Heart left ventricle (tissue), 16 donors: ENCODE measurements at regions not wholly inside any gene's neighbourhood (a gene's known extent, or its start where the extent isn't known, plus 50 kb on each side); places are given as distances from the start of the nearest gene placed in this dataset.

ENCODE experiments used
- ATAC-seq, 4 donors: fragments of 200-7000 bp; cut with Tn5 transposase; one replicate each; pipeline ENCODE4 v1.9.1; 2020 to 2022; ENCODE audit warnings: moderate library complexity in 4 of 4, mild to moderate bottlenecking in 3 of 4, moderate number of reproducible peaks in 1 of 4
- DNase-seq, 5 donors: peaks; one replicate each; pipeline ENCODE4 v3.0.0-alpha.2; 2020
- H3K27ac ChIP-seq, 12 donors: fragments of 200-600 bp; sonication (generic) in 4 of 12; one replicate each; pipeline versions ENCODE4 v1.5.0 to v1.8.0; 2016 to 2022; ENCODE audit warnings: mild to moderate bottlenecking in 2 of 12
- H3K27me3 ChIP-seq, 9 donors: fragments of 200-600 bp; sonication (generic) in 2 of 9; one replicate each; pipeline versions ENCODE4 v1.5.1 to v1.8.0; 2016 to 2022; ENCODE audit warnings: mild to moderate bottlenecking in 3 of 9
- H3K36me3 ChIP-seq, 9 donors: fragments of 200-600 bp; sonication (generic) in 2 of 9; one replicate each; pipeline versions ENCODE4 v1.5.0 to v1.8.0; 2018 to 2022; ENCODE audit warnings: mild to moderate bottlenecking in 2 of 9
- H3K4me1 ChIP-seq, 12 donors: fragments of 200-600 bp; sonication (generic) in 4 of 12; one replicate each; pipeline versions ENCODE4 v1.5.0 to v1.8.0; 2016 to 2022; ENCODE audit warnings: mild to moderate bottlenecking in 3 of 12
- H3K4me3 ChIP-seq, 12 donors: fragments of 200-600 bp; sonication (generic) in 4 of 12; one replicate each; pipeline versions ENCODE4 v1.5.0 to v1.8.0; 2017 to 2022; ENCODE audit warnings: mild to moderate bottlenecking in 9 of 12, moderate library complexity in 4 of 12
- H3K9me3 ChIP-seq, 12 donors: fragments of 200-600 bp; sonication (generic) in 4 of 12; one replicate each; pipeline versions ENCODE4 v1.5.0 to v1.8.0; 2016 to 2022; ENCODE audit warnings: mild to moderate bottlenecking in 1 of 12
- CTCF ChIP-seq, 12 donors: fragments of 200-600 bp; sonication (generic) in 4 of 12; IDR thresholded peaks; one replicate each; pipeline versions ENCODE4 v1.5.0 to v1.8.0; 2018 to 2022; ENCODE audit warnings: antibody characterized with exemption in 12 of 12, mild to moderate bottlenecking in 5 of 12
- POLR2A ChIP-seq, 2 donors: fragments of 450-650 bp; IDR thresholded peaks; one replicate each; pipeline ENCODE4 v1.6.1; 2017; ENCODE audit warnings: antibody characterized with exemption in 2 of 2, mild to moderate bottlenecking in 2 of 2, moderate library complexity in 2 of 2
- WGBS, 4 donors: extraction: QIAGEN DNeasy Blood & Tissue Kit in 2 of 4; methylation state at CpG; one replicate each; pipeline versions ENCODE4 v1.1.5 to v1.1.7; 2013 to 2018; 5-methylcytosine and 5-hydroxymethylcytosine counted together
- intact Hi-C, 10 donors: fragments of 100-400 bp; cut with DNase I; formaldehyde crosslinking; loops; one replicate each; pipeline versions ENCODE4 v1.11.1 to v1.14.2; 2022
- donor health status: ischemic (EF 13 %, LVEDD 7.1; RV severe dilation, severe dysfunction).
- donor health status: healthy with polysubstance abuse.
- donor health status: DM: no; HTN: yes; CAD: no.
- donor health status: DM: no; HTN: no; CAD: no.
- donor health status: ischemic (EF 25% LVEDD 6.9; RV normal size, moderate dysfunction).
- donor health status: ischemic (EF 25% LVEDD 5.7; RV mildly dilated, moderate dysfunction).
- donor health status: healthy.
- donor health status: DM: yes; HTN: yes; CAD: no.
- donor health status: ischemic (EF 35%, LVEDD 5.7; RV mildly dilated, moderate dysfunction).
- donor health status: nonischemic (EF 11% LVEDD 7.7; RV severe dilation, severe dysfunction).
- donor health status: DM: yes; HTN: yes; CAD: no.
- donor health status: PGD.
- donor health status: ischemic (EF 29% LVEDD 5.4; RV normal size, mild dysfunction).
- donor health status: nonischemic (EF 23%, LVEDD 6.1; RV moderate dilation, normal function).

DNA sequence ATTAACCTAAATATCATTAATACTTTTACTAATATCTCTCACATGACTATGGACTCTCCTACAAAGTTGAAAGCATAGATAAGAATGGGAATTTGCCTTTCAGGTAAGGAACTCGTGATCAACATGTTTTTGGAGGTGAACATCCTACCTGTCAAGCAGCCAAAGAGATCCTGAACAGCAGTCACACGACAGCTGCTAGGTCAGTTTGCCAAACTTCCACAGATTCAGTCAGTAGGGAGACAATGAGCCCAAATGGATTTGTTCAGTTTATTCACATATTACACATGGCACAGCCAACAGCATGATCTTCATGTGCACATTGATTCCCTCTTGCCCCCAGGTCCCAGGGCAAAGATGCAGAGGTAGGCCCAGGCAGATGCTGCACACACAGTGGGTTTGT is 86.1 kb upstream of the LOC128125822 start:
- H3K27me3 ChIP-seq, result no peaks in the 10 kb centered on the region
- no peaks in the 10 kb centered on the region for H3K4me1 ChIP-seq
- no peak overlapping the region for H3K4me3 ChIP-seq
- 65 to 78% (median 76%) methylated on average over 2 of the region's 2 CpGs for WGBS, 4 donors
- no peaks in the 10 kb centered on the region for H3K9me3 ChIP-seq
- ATAC-seq (no peak), DNase-seq (no peak)
- no peak overlapping the region for H3K27ac ChIP-seq
- intact Hi-C loops, result no loop called here
- TF ChIP-seq CTCF (IDR thresholded peaks at IDR 0.05), result no peak
- TF ChIP-seq POLR2A (IDR thresholded peaks at IDR 0.05), result no peak
- no peaks in the 10 kb centered on the region for H3K36me3 ChIP-seq

GRCh38 chr6:63487103-63487813 is 85.0 kb upstream of the LOC128125822 start:
- intact Hi-C loops, result no loop called here
- DNase-seq, result no peak
- Histone ChIP-seq H3K9me3 (no peaks in the 10 kb centered on the region), H3K36me3 (no peaks in the 10 kb centered on the region), H3K27ac (no peak overlapping the region), H3K4me3 (no peak overlapping the region), H3K27me3 (no peaks in the 10 kb centered on the region), H3K4me1 (no peaks in the 10 kb centered on the region)
- WGBS, 4 donors, result 74 to 82% (median 77%) methylated on average over 9 of the region's 9 CpGs
- TF ChIP-seq CTCF (IDR thresholded peaks at IDR 0.05) (no peak), POLR2A (IDR thresholded peaks at IDR 0.05) (no peak)
- ATAC-seq, result no peak

DNA sequence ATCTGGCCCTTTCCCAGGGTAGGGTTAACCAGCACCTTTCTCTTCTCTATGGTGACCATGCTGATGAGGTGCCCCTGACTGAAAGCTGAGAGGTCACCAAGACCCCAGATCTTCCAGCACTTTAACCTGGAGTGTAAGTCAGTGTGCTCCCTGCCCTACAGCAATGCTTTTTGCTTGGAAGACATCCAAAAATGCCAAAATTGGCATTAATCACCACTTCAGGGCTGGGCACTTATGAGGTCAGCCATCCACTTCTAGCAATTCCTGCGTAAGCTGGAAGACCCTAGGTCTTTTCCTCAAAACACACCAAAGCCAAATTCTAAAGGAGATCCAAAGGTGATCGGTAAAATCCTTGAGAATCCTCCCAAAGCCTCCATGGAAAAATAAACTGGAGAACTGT is 81.2 kb upstream of the LOC128125822 start:
- ATAC-seq (no peak), DNase-seq (no peak)
- WGBS, 4 donors, result 82 to 92% (median 90%) methylated on average over 2 of the region's 2 CpGs

DNA sequence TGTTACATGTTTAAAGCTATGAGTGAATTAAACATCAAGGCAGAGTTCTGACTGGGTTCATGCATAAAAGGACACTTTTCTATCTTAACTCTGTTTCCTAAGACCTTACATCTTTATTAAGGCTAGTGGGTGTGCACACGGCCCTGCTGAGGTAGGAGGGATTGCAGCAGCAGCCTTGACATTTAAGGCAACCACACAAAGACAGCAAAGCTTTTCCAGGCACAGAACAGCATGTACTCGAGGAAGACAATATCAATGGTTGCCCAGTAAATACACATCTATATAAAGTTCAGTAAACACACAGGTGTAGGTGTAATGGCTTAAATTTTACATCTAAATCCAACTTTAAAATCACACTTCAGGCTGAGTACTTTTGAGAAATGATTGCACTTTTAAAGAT is 79.8 kb upstream of the LOC128125822 start:
- TF ChIP-seq POLR2A (IDR thresholded peaks at IDR 0.05), result no peak
- no peak for TF ChIP-seq CTCF (IDR thresholded peaks at IDR 0.05)
- Histone ChIP-seq H3K4me1 (no peaks in the 10 kb centered on the region), H3K9me3 (no peaks in the 10 kb centered on the region), H3K36me3 (no peaks in the 10 kb centered on the region), H3K4me3 (no peak overlapping the region), H3K27ac (no peak overlapping the region), H3K27me3 (no peaks in the 10 kb centered on the region)
- DNase-seq, result no peak
- WGBS, 4 donors, result 16 to 40% (median 26%) methylated on average over 2 of the region's 2 CpGs
- ATAC-seq, result peak in 2 of 4 donors; percentile 37 to 62
- intact Hi-C loops, result no loop called here

More for the DNA sequence above, 81.2 kb upstream of the LOC128125822 start:
- Histone ChIP-seq H3K4me1 (no peaks in the 10 kb centered on the region), H3K36me3 (no peaks in the 10 kb centered on the region), H3K27me3 (no peaks in the 10 kb centered on the region), H3K9me3 (no peaks in the 10 kb centered on the region), H3K4me3 (no peak overlapping the region), H3K27ac (no peak overlapping the region)
- intact Hi-C loops, result no loop called here
- TF ChIP-seq CTCF (IDR thresholded peaks at IDR 0.05) (no peak), POLR2A (IDR thresholded peaks at IDR 0.05) (no peak)
